GM13976 (cell line): ENCODE measurements at regions not wholly inside any gene's neighbourhood (a gene's known extent, or its start where the extent isn't known, plus 50 kb on each side); places are given as distances from the start of the nearest gene placed in this dataset.

Source experiments
- DNase-seq: peaks from one replicate; pipeline ENCODE4 v3.0.0; 2012; ENCODE audit warnings: low spot score
- in situ Hi-C: fragments of 300-500 bp; cut with MboI; formaldehyde crosslinking; loops from one replicate; pipeline ENCODE4 v1.12.0; 2022; ENCODE audit warnings: low sequenced_read_pairs, mixed read lengths, inconsistent platforms; ENCODE audit not compliant: unreplicated experiment
- TF ChIP-seq, protein P1 (sequence below): IDR thresholded peaks from 2 replicates; pipeline ENCODE4 v1.5.1; 2012; ENCODE audit warnings: borderline replicate concordance, mild to moderate bottlenecking; ENCODE audit not compliant: insufficient read depth; ENCODE audit errors: extremely low read depth, missing control alignments, control extremely low read depth

DNA sequence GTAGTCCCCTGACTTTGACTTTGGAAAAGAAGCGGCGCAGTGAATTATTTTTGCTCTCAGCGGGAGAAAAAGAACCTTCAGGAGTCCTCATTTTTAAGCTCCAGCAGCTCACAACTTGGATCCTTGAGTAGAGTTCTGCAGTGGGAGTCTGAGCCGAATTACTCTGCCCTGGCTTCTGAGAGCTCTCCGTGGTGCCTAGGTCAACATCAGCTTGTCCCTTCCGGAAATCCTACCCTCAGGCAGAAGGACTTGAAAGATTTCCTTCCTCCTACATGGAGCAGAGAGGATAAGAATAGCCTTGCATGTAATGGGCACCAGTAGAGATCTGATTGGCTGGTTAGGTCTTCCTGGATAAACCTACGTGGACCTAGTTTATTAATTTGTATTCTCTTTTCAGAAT lies 549.7 kb upstream of the TENM3 start:
- DNase-seq, result no peak
- TF ChIP-seq, protein P1, sequence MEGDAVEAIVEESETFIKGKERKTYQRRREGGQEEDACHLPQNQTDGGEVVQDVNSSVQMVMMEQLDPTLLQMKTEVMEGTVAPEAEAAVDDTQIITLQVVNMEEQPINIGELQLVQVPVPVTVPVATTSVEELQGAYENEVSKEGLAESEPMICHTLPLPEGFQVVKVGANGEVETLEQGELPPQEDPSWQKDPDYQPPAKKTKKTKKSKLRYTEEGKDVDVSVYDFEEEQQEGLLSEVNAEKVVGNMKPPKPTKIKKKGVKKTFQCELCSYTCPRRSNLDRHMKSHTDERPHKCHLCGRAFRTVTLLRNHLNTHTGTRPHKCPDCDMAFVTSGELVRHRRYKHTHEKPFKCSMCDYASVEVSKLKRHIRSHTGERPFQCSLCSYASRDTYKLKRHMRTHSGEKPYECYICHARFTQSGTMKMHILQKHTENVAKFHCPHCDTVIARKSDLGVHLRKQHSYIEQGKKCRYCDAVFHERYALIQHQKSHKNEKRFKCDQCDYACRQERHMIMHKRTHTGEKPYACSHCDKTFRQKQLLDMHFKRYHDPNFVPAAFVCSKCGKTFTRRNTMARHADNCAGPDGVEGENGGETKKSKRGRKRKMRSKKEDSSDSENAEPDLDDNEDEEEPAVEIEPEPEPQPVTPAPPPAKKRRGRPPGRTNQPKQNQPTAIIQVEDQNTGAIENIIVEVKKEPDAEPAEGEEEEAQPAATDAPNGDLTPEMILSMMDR, result no peak
- in situ Hi-C loops, result no loop called here

DNA sequence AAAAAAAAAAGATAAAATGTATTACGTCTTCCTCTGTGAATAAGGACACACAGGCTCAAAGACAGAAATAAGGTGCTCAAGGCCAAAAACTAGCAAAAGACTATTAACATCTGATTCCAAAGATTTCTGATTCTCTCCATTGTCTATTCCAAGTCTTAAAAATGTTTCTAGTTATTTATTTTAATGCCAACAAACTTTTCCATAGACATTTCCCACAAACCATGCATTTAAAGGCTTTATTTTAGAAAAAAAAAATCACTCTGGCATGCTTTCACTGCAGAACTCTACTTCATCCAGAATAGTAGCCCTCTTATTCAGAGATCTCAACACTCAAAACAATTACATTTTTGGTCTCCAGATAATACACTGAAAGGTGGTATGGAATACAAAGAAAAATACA lies 545.0 kb upstream of the TENM3 start:
- in situ Hi-C loops, result no loop called here
- TF ChIP-seq, protein P1, result no peak
- no peak for DNase-seq

DNA sequence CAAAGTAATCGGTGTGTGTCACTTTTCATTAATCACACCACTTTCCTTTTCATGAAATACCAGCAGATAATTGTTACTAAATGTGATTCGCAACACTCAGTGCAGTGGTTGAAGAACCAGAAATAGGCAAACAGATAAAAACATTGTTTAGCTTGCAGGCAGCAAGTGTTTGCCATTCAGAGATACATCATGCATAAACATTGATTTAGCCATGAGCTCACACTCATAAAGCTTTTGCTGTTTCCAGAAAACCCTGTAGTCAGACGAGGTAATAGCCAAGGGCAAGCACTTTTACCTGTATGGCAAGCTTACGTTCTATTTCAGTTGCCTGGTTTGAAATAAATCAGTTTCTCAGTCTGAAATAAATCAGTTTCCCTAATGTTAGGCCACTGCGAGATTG lies 542.0 kb upstream of the TENM3 start:
- in situ Hi-C loops, result no loop called here
- DNase-seq, result no peak
- TF ChIP-seq, protein P1, result no peak

DNA sequence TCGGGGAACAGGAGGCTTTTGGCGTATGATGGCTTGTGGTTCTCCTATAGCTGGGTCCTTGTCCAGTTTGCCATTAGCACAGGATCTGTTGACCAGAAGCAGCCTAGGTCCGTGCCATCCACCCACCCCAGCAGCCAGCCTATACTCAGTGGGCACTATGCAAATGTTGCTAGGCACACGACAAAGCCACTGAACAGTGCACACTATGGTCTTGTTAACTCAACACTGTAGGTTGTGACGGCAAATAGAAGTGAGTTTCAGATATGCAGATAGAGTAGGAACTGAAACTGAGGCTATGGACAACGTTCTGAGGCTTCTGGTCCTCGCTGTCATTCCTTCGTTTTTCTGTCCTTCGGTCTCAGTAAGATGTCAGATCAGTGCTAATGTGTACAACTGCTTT lies 541.3 kb upstream of the TENM3 start:
- TF ChIP-seq, protein P1, result no peak
- in situ Hi-C loops, result no loop called here
- no peak for DNase-seq

DNA sequence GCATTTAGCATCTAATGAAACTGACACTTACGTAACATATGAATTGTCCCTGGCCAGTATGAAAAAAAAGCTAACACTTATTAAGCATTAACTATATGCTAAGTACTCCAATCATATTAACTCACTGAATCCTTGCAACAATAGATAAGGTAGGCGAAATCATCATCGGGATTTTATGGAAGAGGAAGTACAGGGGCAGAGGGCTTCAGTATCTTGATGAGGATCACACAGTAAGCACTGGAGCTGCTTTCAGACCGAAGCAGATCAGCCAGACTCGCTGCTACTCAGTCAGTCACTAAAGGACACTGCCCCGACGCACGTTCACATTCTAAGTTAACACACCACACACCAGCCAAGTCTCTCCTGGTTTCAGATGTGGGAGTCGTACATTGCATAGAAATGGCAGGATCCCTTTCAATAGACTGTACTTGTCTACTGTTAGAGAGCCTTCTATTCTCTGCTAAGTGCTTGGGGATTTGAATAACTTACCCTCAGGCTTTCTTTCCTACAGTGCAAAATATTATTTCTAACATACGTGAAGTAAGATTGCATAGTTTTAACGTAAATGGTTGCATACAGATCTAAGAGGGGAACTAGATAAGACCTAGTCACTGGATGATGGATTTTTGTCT lies 540.2 kb upstream of the TENM3 start:
- DNase-seq, result no peak
- in situ Hi-C loops, result no loop called here
- TF ChIP-seq, protein P1, result no peak

DNA sequence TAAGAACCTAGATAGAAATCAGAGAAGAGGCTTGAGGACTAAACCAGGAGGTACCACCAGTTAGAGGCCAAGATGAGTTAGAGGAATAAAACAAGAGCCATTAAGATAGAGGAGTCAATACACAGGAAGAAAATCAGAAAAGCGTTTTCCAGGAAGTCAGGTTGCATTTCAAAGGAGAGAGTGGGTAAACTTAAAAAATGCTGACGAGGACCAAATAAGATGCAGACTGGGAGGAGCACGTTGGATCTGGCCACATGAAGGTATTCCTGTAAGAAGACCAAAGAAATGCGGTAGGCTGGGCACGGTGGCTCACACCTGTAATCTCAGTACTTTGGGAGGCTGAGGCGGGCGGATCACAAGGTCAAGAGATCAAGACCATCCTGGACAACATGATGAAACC lies 533.1 kb upstream of the TENM3 start:
- TF ChIP-seq, protein P1, result no peak

More for the DNA sequence above, 533.1 kb upstream of the TENM3 start:
- in situ Hi-C loops, result no loop called here
- DNase-seq, result no peak
